Keratinocyte (primary cell): ENCODE measurements at regions not wholly inside any gene's neighbourhood (a gene's known extent, or its start where the extent isn't known, plus 50 kb on each side); places are given as distances from the start of the nearest gene placed in this dataset.
"Not testable (repeated sequence)": the region's sequence is repeated elsewhere in the genome, so short reads cannot be mapped to it uniquely, and the experiment has no call there.

Experiments
- DNase-seq: peaks from one replicate; pipeline ENCODE4 v3.0.0-alpha.2; 2011; ENCODE audit warnings: low read depth, missing footprints, low spot score
- FAIRE-seq: peaks from 2 replicates; lab custom pipeline; 2011; peaks lifted over from hg19 to GRCh38; lab: Jason Lieb, UNC
- H2AFZ ChIP-seq: 2 replicates; pipeline ENCODE4 v1.6.0; 2012; ENCODE audit warnings: low read length, control low read depth, inconsistent platforms; ENCODE audit not compliant: control insufficient read depth
- H3K27ac ChIP-seq: 2 replicates; pipeline ENCODE4 v1.5.1; 2011; ENCODE audit warnings: low read length; ENCODE audit not compliant: control insufficient read depth, insufficient read depth
- H3K27me3 ChIP-seq: 3 replicates; pipeline ENCODE4 v1.6.0; 2011; ENCODE audit warnings: low read length; ENCODE audit not compliant: control insufficient read depth, insufficient read depth; ENCODE audit errors: extremely low read depth
- H3K36me3 ChIP-seq, 2 experiments: 2 replicates in 1 of 2; 3 replicates in 1 of 2; pipeline ENCODE4 v1.5.1; 2011; ENCODE audit warnings: low read length in 2 of 2, mild to moderate bottlenecking in 1 of 2; ENCODE audit not compliant: control insufficient read depth in 2 of 2, insufficient read depth in 2 of 2; ENCODE audit errors: extremely low read depth in 1 of 2
- H3K4me1 ChIP-seq: 3 replicates; pipeline ENCODE4 v1.5.1; 2011; ENCODE audit warnings: low read length; ENCODE audit not compliant: control insufficient read depth, insufficient read depth; ENCODE audit errors: extremely low read depth
- H3K4me2 ChIP-seq: 3 replicates; pipeline ENCODE4 v1.6.0; 2011; ENCODE audit warnings: low read depth, low read length; ENCODE audit not compliant: control insufficient read depth, insufficient read depth; ENCODE audit errors: extremely low read depth
- H3K4me3 ChIP-seq, 3 experiments: fragments of 200-600 bp in 1 of 3; sonication (generic) in 1 of 3; 2 replicates in 2 of 3; 3 replicates in 1 of 3; pipeline ENCODE4 v1.5.1; 2011 to 2016; ENCODE audit warnings: low read length in 3 of 3, mild to moderate bottlenecking in 3 of 3, control low read depth in 2 of 3, inconsistent platforms in 1 of 3, low read depth in 1 of 3, mixed read lengths in 1 of 3, mixed run types in 1 of 3, moderate library complexity in 1 of 3; ENCODE audit not compliant: control insufficient read depth in 2 of 3, insufficient read depth in 2 of 3; ENCODE audit errors: extremely low read depth in 1 of 3
- H3K79me2 ChIP-seq: 2 replicates; pipeline ENCODE4 v1.6.0; 2012; ENCODE audit warnings: low read length; ENCODE audit not compliant: control insufficient read depth, insufficient read depth
- H3K9ac ChIP-seq: 3 replicates; pipeline ENCODE4 v1.6.0; 2011; ENCODE audit warnings: low read length; ENCODE audit not compliant: control insufficient read depth, insufficient read depth; ENCODE audit errors: extremely low read depth
- H3K9me1 ChIP-seq: 3 replicates; pipeline ENCODE4 v1.6.0; 2011; ENCODE audit warnings: low read length; ENCODE audit not compliant: control insufficient read depth, insufficient read depth; ENCODE audit errors: extremely low read depth
- H3K9me3 ChIP-seq: 2 replicates; pipeline ENCODE4 v1.5.1; 2012; ENCODE audit warnings: low read depth, low read length; ENCODE audit not compliant: control insufficient read depth
- H4K20me1 ChIP-seq: 3 replicates; pipeline ENCODE4 v1.6.0; 2011; ENCODE audit warnings: low read length; ENCODE audit not compliant: control insufficient read depth, insufficient read depth; ENCODE audit errors: extremely low read depth
- EZH2 ChIP-seq: IDR thresholded peaks from one replicate; pipeline ENCODE4 v1.6.1; 2012; ENCODE audit warnings: inconsistent platforms, mild to moderate bottlenecking, low read length, moderate library complexity
- dilution Hi-C: fragments of 300-500 bp; cut with MboI; formaldehyde crosslinking; loops from one replicate; pipeline ENCODE4 v1.7.0; 2020; ENCODE audit warnings: low sequenced_read_pairs; ENCODE audit not compliant: extremely low pct_ligation_motif_present
- TF ChIP-seq, protein P1 (sequence below), 3 experiments: IDR thresholded peaks in 1 of 3; conservative IDR thresholded peaks in 1 of 3; optimal IDR thresholded peaks in 1 of 3; 2 replicates in 2 of 3; 3 replicates in 1 of 3; pipeline versions ENCODE3 to v1.5.1; 2011; ENCODE audit warnings: low read length in 3 of 3, mild to moderate bottlenecking in 3 of 3, moderate library complexity in 2 of 3, control low read depth in 1 of 3, inconsistent platforms in 1 of 3; ENCODE audit not compliant: insufficient read depth in 2 of 3; ENCODE audit errors: extremely low read depth in 1 of 3

DNA sequence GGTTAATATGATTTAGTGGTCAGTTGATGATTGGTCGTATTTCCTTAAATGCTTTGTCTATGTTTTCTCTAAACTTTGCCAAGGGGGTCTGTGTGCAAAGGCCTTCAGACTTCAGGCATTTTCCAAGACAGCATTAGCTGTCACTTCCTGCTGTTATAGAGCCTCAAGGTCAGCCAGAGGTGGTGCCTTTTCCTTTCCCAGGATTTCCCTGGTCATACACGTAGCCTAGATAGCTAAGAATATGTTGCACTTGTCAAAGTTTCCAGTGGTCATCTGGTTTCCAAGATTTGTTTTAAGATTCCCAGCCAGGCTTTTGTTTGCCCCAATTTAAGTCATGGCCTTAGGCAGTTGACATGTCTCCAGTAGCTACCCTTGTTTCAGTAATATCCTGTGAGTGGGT lies 133.2 kb upstream of the IGFBP3 start:
- dilution Hi-C loops: no loop called here
- H2AFZ ChIP-seq: no peak overlapping the region
- H3K9me1 ChIP-seq: no peaks in the 10 kb centered on the region
- no peaks in the 10 kb centered on the region for H3K4me1 ChIP-seq
- H3K79me2 ChIP-seq: no peaks in the 10 kb centered on the region
- H3K9me3 ChIP-seq: no peaks in the 10 kb centered on the region
- DNase-seq: no peak
- H3K9ac ChIP-seq: no peak overlapping the region
- no peak overlapping the region for H3K4me3 ChIP-seq
- H3K27ac ChIP-seq: no peak overlapping the region
- no peaks in the 10 kb centered on the region for H4K20me1 ChIP-seq
- H3K4me2 ChIP-seq: no peak overlapping the region
- no peaks in the 10 kb centered on the region for H3K36me3 ChIP-seq
- H3K27me3 ChIP-seq: no peaks in the 10 kb centered on the region
- no peak for FAIRE-seq
- TF ChIP-seq, protein P1, sequence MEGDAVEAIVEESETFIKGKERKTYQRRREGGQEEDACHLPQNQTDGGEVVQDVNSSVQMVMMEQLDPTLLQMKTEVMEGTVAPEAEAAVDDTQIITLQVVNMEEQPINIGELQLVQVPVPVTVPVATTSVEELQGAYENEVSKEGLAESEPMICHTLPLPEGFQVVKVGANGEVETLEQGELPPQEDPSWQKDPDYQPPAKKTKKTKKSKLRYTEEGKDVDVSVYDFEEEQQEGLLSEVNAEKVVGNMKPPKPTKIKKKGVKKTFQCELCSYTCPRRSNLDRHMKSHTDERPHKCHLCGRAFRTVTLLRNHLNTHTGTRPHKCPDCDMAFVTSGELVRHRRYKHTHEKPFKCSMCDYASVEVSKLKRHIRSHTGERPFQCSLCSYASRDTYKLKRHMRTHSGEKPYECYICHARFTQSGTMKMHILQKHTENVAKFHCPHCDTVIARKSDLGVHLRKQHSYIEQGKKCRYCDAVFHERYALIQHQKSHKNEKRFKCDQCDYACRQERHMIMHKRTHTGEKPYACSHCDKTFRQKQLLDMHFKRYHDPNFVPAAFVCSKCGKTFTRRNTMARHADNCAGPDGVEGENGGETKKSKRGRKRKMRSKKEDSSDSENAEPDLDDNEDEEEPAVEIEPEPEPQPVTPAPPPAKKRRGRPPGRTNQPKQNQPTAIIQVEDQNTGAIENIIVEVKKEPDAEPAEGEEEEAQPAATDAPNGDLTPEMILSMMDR (optimal IDR thresholded peaks at IDR 0.05 in 1 of 3, IDR thresholded peaks at IDR 0.05 in 1 of 3, conservative IDR thresholded peaks at IDR 0.05 in 1 of 3; ENCODE audit: extremely low read depth in 1 of 3, insufficient read depth in 2 of 3, low read length in 3 of 3): no peak
- TF ChIP-seq EZH2: no peak

DNA sequence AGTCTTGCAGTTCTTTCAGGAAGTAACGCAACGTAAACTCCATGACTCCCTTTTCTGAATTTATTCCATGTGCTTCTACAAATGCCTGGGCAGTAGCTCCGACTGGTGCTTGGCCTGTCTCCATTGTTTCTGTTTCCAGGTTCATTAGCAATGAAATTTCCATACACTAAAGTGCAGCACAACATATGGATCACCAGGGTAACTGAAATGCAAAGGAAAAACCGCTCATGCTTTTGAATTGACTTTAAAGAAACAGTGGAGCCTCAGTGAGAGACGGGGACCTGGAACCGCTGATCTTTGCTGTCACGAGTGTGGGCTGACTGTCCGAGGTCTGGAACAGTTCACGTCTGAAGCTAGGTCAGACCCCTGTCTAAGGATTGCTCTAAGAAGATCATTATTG lies 126.5 kb upstream of the IGFBP3 start:
- Histone ChIP-seq H4K20me1 (no peaks in the 10 kb centered on the region), H3K79me2 (no peaks in the 10 kb centered on the region), H3K9me3 (no peaks in the 10 kb centered on the region), H3K4me3 (no peak overlapping the region), H3K9ac (no peak overlapping the region), H3K4me2 (no peak overlapping the region), H3K27me3 (no peaks in the 10 kb centered on the region), H3K36me3 (no peaks in the 10 kb centered on the region), H3K9me1 (no peaks in the 10 kb centered on the region), H3K4me1 (no peaks in the 10 kb centered on the region), H3K27ac (no peak overlapping the region), H2AFZ (no peak overlapping the region)
- FAIRE-seq (no peak), DNase-seq (no peak)
- dilution Hi-C loops: no loop called here
- TF ChIP-seq, protein P1 (optimal IDR thresholded peaks at IDR 0.05 in 1 of 3, IDR thresholded peaks at IDR 0.05 in 1 of 3, conservative IDR thresholded peaks at IDR 0.05 in 1 of 3; ENCODE audit: extremely low read depth in 1 of 3, insufficient read depth in 2 of 3, low read length in 3 of 3): no peak
- no peak for TF ChIP-seq EZH2

DNA sequence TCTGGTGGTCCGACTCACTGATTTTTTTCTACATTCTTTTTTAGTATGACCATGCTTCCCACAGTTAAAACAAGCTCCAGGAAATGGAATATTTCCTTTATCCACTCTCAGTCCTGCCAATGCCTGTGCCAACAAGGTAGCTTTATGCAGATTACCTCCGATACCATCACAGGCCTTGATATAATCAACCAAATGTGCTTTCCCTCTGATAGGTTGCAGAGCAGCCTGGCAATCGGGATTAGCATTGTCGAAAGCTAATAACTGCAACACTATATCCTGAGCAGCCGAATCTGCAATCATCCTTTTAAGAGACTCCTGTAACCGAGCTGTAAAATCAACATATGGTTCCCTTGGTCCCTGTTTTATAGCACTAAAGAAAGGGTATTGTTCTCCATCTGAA lies 122.3 kb upstream of the IGFBP3 start:
- FAIRE-seq, H3K4me2 ChIP-seq, H3K4me1 ChIP-seq, dilution Hi-C loops, H2AFZ ChIP-seq, DNase-seq, H3K9ac ChIP-seq, H3K9me3 ChIP-seq, H3K27me3 ChIP-seq, H3K36me3 ChIP-seq, H3K79me2 ChIP-seq, H3K4me3 ChIP-seq, H4K20me1 ChIP-seq, H3K9me1 ChIP-seq, H3K27ac ChIP-seq: not testable (repeated sequence)

DNA sequence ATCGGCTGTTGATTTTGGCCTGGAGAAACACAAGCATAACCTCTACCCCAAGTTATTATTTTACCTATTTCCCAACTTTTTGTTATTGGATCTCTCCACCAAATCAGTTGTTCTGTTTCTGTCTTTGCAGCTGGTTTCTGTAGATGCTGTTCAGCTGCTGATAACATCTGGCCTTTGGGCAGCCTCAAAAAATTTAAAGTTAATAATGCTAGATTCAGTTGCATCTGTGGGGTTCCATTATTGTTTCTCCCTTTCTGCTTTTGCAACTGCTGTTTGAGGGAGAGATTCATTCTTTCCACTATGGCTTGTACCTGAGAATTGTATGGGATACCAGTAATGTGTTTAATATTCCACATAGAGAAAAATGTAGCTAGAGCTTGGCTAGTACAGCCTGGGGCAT lies 118.7 kb upstream of the IGFBP3 start:
- H3K4me2 ChIP-seq, dilution Hi-C loops, DNase-seq, FAIRE-seq, H3K27ac ChIP-seq, H3K27me3 ChIP-seq, H2AFZ ChIP-seq, H3K9ac ChIP-seq, H3K4me3 ChIP-seq, H3K36me3 ChIP-seq, H3K4me1 ChIP-seq, H3K9me1 ChIP-seq, H3K9me3 ChIP-seq, H3K79me2 ChIP-seq, H4K20me1 ChIP-seq: not testable (repeated sequence)
